ENCODE measurements at regions not wholly inside any gene's neighbourhood (a gene's known extent, or its start where the extent isn't known, plus 50 kb on each side); places are given as distances from the start of the nearest gene placed in this dataset.

DNA sequence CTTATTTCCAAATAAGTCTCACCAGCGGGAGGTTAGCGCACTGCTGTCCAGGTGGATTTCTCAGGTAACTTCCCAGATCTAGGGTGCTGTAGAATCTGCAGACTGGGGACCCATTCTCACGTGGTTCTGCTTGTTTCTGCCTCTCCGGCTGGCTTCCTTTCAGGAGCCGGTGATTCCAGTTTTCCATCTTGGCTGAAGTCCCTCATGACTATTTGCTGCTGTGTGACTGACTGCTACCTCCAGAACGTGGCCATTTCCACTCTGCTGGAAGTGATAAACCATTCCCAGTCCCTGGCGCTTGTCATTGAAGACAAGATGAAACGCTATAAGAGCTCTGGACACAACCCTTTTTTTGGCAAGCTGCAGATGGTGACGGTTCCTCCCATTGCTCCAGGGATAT is 76.0 kb downstream of the DOP1B start:
- peaks cover 11% of the 10 kb centered on the region for H3K36me3 ChIP-seq
- H3K9me3 ChIP-seq: no peaks in the 10 kb centered on the region
- no peak overlapping the region for H3K27ac ChIP-seq
- TF ChIP-seq, protein P1, sequence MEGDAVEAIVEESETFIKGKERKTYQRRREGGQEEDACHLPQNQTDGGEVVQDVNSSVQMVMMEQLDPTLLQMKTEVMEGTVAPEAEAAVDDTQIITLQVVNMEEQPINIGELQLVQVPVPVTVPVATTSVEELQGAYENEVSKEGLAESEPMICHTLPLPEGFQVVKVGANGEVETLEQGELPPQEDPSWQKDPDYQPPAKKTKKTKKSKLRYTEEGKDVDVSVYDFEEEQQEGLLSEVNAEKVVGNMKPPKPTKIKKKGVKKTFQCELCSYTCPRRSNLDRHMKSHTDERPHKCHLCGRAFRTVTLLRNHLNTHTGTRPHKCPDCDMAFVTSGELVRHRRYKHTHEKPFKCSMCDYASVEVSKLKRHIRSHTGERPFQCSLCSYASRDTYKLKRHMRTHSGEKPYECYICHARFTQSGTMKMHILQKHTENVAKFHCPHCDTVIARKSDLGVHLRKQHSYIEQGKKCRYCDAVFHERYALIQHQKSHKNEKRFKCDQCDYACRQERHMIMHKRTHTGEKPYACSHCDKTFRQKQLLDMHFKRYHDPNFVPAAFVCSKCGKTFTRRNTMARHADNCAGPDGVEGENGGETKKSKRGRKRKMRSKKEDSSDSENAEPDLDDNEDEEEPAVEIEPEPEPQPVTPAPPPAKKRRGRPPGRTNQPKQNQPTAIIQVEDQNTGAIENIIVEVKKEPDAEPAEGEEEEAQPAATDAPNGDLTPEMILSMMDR (IDR thresholded peaks at IDR 0.05): no peak
- peaks cover 0 to 10% of the 10 kb centered on the region in 2 donors for H3K4me1 ChIP-seq
- no peak for DNase-seq (ENCODE audit: low spot score)
- no peaks in the 10 kb centered on the region for H3K27me3 ChIP-seq
- no peak overlapping the region for H3K4me3 ChIP-seq

- Histone ChIP-seq H3K36me3 (peaks cover 9% of the 10 kb centered on the region), H3K9me3 (no peaks in the 10 kb centered on the region), H3K4me1 (peaks cover 0 to 10% of the 10 kb centered on the region in 2 donors), H3K27me3 (no peaks in the 10 kb centered on the region), H3K27ac (no peak overlapping the region), H3K4me3 (no peak overlapping the region)
- TF ChIP-seq, protein P1 (IDR thresholded peaks at IDR 0.05): no peak
- DNase-seq (ENCODE audit: low spot score): no peak
Observed at GRCh38 chr21:36235058-36235582, 78.5 kb downstream of the DOP1B start.

- TF ChIP-seq, protein P1 (IDR thresholded peaks at IDR 0.05): no peak
- H3K4me1 ChIP-seq: peaks cover 0 to 10% of the 10 kb centered on the region in 2 donors
- H3K9me3 ChIP-seq: no peaks in the 10 kb centered on the region
- no peaks in the 10 kb centered on the region for H3K36me3 ChIP-seq
- DNase-seq (ENCODE audit: low spot score): no peak
- H3K4me3 ChIP-seq: no peak overlapping the region
- no peaks in the 10 kb centered on the region for H3K27me3 ChIP-seq
- no peak overlapping the region for H3K27ac ChIP-seq
Observed at GRCh38 chr21:36236052-36236730, 79.6 kb downstream of the DOP1B start.

- TF ChIP-seq, protein P1 (IDR thresholded peaks at IDR 0.05): no peak
- H3K4me1 ChIP-seq: peaks cover 0 to 10% of the 10 kb centered on the region in 2 donors
- no peak overlapping the region for H3K27ac ChIP-seq
- DNase-seq (ENCODE audit: low spot score): no peak
- H3K4me3 ChIP-seq: no peak overlapping the region
- H3K36me3 ChIP-seq: no peaks in the 10 kb centered on the region
- no peaks in the 10 kb centered on the region for H3K27me3 ChIP-seq
- H3K9me3 ChIP-seq: no peaks in the 10 kb centered on the region
Observed at GRCh38 chr21:36237441-36237840, 80.8 kb downstream of the DOP1B start.

DNA sequence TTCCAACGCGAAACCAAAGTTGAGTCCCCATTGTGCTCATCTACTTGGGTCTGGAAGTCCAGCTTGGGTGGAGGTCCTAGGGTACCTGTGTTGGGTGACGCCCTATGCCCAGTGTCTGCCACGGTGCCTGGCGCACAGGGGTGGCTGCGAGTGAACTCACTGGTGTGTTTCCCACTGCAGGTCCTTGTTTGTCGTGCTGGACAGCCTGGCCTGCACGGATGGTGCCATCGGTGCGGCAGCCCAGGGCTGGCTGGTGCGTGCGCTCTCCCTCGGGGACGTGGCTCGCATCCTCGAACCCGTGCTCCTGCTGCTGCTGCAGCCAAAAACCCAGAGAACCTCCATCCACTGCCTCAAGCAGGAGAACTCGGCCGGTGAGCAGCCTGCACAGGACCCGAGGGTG is 80.4 kb upstream of the MORC3 start:
- Histone ChIP-seq H3K27ac (no peak overlapping the region), H3K27me3 (no peaks in the 10 kb centered on the region), H3K9me3 (no peaks in the 10 kb centered on the region), H3K4me1 (peaks cover 0 to 9% of the 10 kb centered on the region in 2 donors), H3K4me3 (no peak overlapping the region), H3K36me3 (no peaks in the 10 kb centered on the region)
- TF ChIP-seq, protein P1 (IDR thresholded peaks at IDR 0.05): no peak
- no peak for DNase-seq (ENCODE audit: low spot score)

DNA sequence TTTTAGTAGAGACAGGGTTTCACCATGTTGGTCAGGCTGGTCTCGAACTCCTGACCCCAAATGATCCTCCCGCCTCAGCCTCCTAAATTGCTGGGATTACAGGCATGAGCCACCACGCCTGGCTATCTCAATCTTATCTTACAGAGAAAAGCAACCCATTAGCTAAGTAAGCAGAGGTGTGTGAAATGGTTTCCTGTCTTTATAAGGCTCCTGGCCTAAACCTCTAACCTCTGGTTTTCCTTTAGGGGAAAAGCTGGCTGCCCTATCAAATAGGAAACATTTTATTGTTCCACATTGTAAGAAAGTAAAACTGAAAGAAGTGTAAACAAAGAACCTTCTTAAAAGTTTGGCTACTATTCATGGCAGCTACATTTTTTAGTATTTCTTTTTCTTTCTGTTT is 78.3 kb upstream of the MORC3 start:
- H3K4me1 ChIP-seq: no peaks in the 10 kb centered on the region
- no peak overlapping the region for H3K27ac ChIP-seq
- no peak for DNase-seq (ENCODE audit: low spot score)
- TF ChIP-seq, protein P1 (IDR thresholded peaks at IDR 0.05): no peak
- H3K9me3 ChIP-seq: no peaks in the 10 kb centered on the region
- peaks cover 18% of the 10 kb centered on the region for H3K36me3 ChIP-seq
- no peak overlapping the region for H3K4me3 ChIP-seq
- no peaks in the 10 kb centered on the region for H3K27me3 ChIP-seq

Measured in right atrium auricular region (tissue), 2 donors.